Forelimb muscle (tissue), 1 donor: ENCODE measurements at regions not wholly inside any gene's neighbourhood (a gene's known extent, or its start where the extent isn't known, plus 50 kb on each side); places are given as distances from the start of the nearest gene placed in this dataset.
A peak's percentile ranks its signal among the peaks of the same experiment; 100 is the strongest.
"Not testable (repeated sequence)": the region's sequence is repeated elsewhere in the genome, so short reads cannot be mapped to it uniquely, and the experiment has no call there.

ENCODE experiments used
- DNase-seq: peaks from one replicate; pipeline ENCODE4 v3.0.0-alpha.2; 2013; ENCODE audit warnings: low read depth

GRCh38 chr3:152578769-152579168, 256.2 kb upstream of the P2RY1 start:
- no peak for DNase-seq

DNA sequence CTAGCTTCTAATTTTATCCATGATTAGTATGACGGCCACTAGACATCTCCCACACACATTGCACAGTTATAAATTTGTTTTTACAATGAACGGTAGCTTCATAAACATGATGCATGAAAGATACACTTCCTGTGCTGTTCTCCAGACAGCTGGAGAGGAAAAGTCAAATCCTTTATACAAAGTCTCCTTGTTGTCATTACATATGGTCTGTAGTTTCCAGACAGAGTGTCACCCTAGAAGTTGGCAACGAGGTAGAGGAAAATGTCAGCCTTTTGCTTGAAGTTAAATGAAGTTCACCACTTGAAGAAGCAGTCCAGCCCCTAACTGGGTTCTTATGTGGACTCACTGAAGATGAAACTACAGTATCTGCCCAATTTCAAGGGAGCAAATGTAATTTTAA, 253.0 kb upstream of the P2RY1 start:
- no peak for DNase-seq

- DNase-seq = peak; percentile 62
Observed at GRCh38 chr3:152583963-152584362, 251.0 kb upstream of the P2RY1 start.

DNA sequence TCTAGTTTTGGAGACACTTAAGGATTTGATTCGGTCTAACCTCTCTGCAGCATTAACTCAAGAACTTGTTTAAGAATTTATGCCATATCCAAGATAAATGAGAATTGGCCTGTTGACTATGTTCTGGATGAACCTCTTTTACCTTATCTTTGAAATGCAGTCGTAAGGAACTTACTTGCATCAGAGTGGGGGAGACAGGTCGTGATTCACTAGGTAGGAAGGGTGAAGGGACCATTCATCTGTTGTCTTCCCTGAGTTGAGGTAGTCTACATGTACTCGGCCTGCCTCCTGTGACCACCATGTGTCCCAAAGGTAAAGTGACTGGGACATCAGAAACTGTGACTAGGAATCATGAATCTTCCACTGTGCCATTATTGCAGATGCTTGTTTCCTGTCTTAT, 248.0 kb upstream of the P2RY1 start:
- DNase-seq = no peak

- no peak for DNase-seq
Observed at GRCh38 chr3:152587861-152588260, 247.1 kb upstream of the P2RY1 start.

GRCh38 chr3:152589644-152590043, 245.3 kb upstream of the P2RY1 start:
- no peak for DNase-seq

DNA sequence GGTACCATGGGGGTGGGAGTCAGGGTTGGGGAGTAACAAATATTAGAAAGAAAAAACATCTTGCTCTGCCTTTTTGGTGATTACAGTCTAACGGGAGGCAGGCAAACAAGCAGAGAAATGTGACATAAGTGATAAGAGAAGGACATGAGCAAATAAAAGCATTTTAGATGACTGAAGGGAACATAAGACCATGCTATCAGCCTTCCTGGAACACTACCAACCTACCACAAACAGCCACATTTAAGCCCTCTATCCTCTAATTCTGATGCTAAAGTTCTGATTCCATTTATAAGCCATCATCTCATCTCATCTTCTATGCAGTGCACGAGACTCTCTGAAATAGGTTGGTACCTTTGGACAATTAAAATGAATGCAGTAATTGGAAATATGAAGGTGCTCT, 243.4 kb upstream of the P2RY1 start:
- no peak for DNase-seq

DNA sequence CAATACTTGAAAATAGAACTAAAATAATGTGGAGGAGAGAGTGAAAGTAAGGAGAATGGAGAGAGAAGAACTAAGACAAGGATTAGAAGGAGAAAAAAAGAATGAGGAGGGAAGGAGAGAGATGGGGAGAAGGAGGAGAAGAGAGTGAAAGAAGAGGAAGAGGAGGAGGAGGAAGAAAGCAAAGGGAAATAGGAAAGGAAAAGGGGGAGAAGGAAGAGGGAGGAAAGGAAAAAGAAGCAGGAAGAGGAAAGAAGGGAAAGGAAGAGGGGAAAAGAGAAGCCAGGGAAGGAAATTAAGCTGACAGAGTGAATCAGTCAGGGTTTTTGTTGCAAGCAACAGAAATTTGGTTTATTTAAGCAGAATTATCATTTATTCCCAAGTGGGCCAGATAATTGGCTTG, 241.7 kb upstream of the P2RY1 start:
- no peak for DNase-seq

DNA sequence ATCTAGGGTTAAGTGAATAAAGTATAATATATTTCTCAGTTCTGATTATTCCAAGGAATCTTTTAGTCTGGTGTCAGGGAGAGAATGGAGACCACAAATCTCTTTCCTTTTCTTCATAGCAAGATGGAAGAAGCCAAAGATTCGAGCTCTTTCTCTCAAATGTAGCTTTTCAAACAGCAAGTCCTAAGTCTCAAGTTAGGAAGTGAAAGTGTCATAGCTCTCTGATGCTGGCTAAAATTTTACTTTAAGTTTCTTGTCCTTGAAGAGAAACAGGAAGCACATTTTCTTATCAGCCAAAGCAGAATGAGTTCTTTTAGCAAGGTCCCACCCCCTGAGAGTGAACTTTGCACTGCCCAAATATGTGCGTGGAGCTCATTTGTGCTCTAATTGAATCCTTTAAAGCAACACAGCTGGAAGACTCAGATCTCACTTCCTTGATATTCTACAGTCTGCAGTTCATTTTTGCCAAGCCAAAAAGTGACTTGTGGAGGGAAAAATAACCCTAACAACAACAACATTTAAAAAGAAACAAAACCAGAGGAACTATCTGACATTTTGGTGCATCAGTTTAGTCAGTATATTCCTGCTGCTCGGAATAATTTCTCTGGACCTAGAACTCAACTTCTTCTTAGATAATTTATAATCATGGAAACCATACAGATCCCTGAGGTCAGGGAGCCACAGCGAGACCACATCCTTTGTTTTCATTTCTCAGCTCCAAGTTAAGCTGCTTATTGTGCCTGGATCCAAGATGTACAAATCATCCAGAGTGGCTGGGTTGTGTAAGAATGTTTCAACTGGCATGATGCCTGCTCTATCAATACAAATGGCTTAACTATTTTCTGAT, 238.7 kb upstream of the P2RY1 start:
- DNase-seq = no peak

DNA sequence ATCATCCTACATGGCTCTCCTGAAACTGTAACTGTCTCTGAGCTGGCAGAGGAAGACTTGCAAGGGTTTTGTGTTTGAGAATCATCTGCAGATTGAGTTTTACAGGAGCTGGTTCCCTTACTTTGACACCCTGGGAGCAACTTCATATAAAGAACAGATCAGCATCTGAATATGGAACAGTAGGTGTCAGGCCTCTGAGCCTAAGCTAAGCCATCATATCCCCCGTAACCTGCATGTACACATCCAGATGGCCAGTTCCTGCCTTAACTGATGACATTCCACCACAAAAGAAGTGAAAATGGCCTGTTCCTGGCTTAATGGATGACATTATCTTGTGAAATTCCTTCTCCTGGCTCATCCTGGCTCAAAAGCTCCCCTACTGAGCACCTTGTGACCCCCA, 238.1 kb upstream of the P2RY1 start:
- not testable (repeated sequence) for DNase-seq

GRCh38 chr3:152606146-152606545, 228.8 kb upstream of the P2RY1 start:
- no peak for DNase-seq

- no peak for DNase-seq
Observed at GRCh38 chr3:152607179-152607578, 227.8 kb upstream of the P2RY1 start.

DNA sequence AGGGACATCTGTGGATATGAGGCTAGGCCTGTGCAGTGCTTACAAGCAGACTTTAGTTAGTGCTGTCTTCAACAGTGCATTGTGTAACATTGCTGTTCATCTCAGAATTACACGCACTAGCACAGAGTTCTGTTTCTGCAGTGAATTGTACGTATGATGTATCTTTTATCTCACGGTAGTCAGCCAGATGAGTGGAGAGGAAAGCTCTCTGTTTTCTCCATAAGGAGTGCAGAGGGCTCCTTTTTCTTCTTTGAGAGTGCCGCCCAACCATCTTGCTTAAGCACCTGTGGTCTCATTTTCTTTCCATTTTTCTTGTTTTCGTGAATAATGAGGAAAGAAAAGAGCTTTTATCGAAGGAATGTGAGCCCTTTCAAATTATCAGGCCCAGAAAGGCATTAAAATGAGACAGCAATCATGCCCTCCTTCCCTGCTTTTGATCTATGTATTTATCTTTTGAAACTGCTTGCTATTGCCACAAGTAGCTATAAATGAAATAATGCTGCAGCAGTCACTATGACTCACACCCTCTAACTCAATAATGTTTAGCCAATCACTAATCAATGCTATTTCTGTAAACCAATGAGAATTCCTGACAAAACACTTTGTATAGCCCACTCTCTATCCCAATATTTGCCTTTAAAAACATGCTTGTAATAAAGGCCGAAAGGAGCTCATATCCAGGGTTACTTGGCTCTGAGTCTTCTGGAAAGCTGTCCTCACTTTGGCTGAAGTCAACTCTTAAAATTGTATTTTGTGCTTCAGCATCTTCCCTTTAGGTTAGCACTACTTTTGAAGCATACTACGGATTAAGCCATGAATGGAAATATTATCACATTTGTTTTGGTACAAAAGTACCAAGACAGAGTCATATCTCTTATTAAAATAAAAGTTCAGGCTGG, 226.0 kb upstream of the P2RY1 start:
- DNase-seq = no peak

DNA sequence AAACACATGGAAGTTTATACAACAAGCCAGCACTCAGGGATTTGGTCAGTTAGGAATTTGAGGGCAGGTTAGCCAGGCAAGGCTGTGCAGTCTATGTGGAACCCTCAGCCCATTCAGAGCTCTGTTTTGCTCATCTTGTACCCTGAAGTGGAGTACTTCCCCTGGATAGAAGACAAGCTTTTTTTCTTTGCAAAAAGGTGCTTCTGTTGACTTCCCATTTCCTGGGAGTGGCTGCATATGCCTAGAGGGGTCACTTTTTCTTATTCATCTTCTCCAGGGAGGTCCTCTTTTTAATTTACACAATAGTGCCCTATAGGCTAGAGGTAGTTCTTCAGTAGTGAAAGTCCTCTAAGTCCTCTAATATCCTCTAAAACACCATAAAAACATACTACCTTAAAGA, 225.0 kb upstream of the P2RY1 start:
- DNase-seq = no peak

- DNase-seq = no peak
Observed at GRCh38 chr3:152610622-152611021, 224.3 kb upstream of the P2RY1 start.

GRCh38 chr3:152611905-152612304, 223.0 kb upstream of the P2RY1 start:
- DNase-seq = no peak

- DNase-seq = no peak
Observed at GRCh38 chr3:152613851-152614250, 221.1 kb upstream of the P2RY1 start.

DNA sequence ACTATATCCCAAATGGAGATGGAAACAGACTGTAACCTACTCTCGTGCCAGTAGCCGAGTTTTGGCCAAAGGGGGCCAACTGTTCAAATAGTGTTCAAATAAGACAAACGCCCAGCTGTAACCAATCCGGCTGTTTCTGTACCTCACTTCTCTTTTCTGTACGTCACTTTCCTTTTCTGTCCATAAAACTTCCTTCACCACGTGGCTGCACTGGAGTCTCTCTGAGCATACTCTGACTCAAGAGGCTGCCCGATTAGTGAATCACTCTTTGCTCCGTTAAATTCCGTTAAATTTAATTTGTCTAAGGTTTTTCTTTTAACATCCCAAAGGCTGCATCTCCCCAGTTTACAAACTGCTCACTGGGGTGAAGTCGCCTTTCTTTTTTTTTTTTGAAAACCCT, 219.2 kb upstream of the P2RY1 start:
- DNase-seq = no peak

GRCh38 chr3:152617609-152618008, 217.3 kb upstream of the P2RY1 start:
- DNase-seq = no peak

DNA sequence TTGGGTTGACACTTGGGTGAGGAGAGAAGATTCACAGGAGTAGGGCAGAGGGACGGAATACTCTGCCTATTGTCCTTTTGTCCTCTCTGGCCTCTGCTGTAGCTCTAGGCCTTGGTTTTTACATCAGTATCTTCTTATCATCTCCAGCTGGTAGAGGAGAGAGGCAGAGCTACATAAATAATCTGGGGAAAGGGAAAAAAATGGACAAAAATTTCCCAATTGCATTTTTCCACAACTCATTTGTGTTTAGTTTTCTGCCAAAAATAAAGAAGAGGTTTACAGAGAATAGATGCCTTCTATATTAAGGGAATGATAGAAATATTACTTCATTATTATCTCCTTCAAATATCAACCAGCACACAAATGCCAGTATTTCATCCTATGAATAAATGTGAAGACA, 216.4 kb upstream of the P2RY1 start:
- no peak for DNase-seq

DNA sequence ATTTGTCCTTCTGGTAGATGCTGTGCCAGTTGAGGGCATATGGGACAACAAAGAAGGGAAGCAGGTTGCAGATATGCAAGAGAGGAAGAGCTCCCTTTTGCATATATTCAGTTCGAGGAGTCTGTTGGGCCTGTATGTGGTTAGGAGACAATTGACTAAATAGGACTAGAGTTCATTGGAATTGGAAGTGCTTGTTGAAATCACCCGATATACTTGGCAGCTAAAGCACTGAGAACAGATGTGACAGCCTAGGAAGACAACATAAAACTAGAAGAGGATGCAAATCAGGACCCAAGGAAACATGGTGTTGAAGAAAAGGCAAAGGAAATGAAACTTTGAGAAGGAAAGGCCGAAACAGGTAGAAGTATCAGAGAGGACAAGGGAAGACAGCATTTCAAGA, 215.2 kb upstream of the P2RY1 start:
- DNase-seq = no peak

- DNase-seq = no peak
Observed at GRCh38 chr3:152620395-152620794, 214.5 kb upstream of the P2RY1 start.
